ENCODE measurements at regions not wholly inside any gene's neighbourhood (a gene's known extent, or its start where the extent isn't known, plus 50 kb on each side); places are given as distances from the start of the nearest gene placed in this dataset.

- H3K36me3 Mint-ChIP-seq, result peaks cover 3% of the 10 kb centered on the region
- peak overlapping the region in 1 of 4 donors; percentile 14 for H3K4me3 Mint-ChIP-seq
- peaks cover 55% of the 10 kb centered on the region for H3K27me3 Mint-ChIP-seq
- H3K27ac Mint-ChIP-seq, result peak overlapping the region in 1 of 3 donors; percentile 25
- peaks cover 0 to 5% (median 5%) of the 10 kb centered on the region in 3 donors for H3K9me3 Mint-ChIP-seq
- H3K4me1 Mint-ChIP-seq, result peaks cover 0 to 9% (median 8%) of the 10 kb centered on the region in 3 donors
Observed at GRCh38 chr5:175797521-175798038, 73.8 kb upstream of the CPLX2 start.

GRCh38 chr5:175798626-175799025, 72.8 kb upstream of the CPLX2 start:
- Mint-ChIP-seq H3K27ac (no peak overlapping the region), H3K36me3 (peaks cover 3% of the 10 kb centered on the region), H3K9me3 (peaks cover 0 to 5% (median 3%) of the 10 kb centered on the region in 3 donors), H3K4me3 (no peak overlapping the region), H3K4me1 (peaks cover 0 to 9% (median 8%) of the 10 kb centered on the region in 3 donors), H3K27me3 (peaks cover 54% of the 10 kb centered on the region)

GRCh38 chr5:175800656-175801081, 70.7 kb upstream of the CPLX2 start:
- peaks cover 0 to 4% (median 1%) of the 10 kb centered on the region in 3 donors for H3K9me3 Mint-ChIP-seq
- H3K27ac Mint-ChIP-seq, result no peak overlapping the region
- no peaks in the 10 kb centered on the region for H3K36me3 Mint-ChIP-seq
- peaks cover 0 to 9% (median 8%) of the 10 kb centered on the region in 3 donors for H3K4me1 Mint-ChIP-seq
- peaks cover 41% of the 10 kb centered on the region for H3K27me3 Mint-ChIP-seq
- H3K4me3 Mint-ChIP-seq, result peak overlapping the region in 1 of 4 donors; percentile 45

GRCh38 chr5:175802361-175802760, 69.0 kb upstream of the CPLX2 start:
- Mint-ChIP-seq H3K27me3 (peaks cover 38% of the 10 kb centered on the region), H3K36me3 (no peaks in the 10 kb centered on the region), H3K9me3 (peaks cover 0 to 2% (median 1%) of the 10 kb centered on the region in 3 donors), H3K4me3 (no peak overlapping the region), H3K4me1 (peaks cover 0 to 8% (median 7%) of the 10 kb centered on the region in 3 donors), H3K27ac (no peak overlapping the region)

GRCh38 chr5:175803254-175803653, 68.1 kb upstream of the CPLX2 start:
- Mint-ChIP-seq H3K4me3 (no peak overlapping the region), H3K9me3 (peaks cover 0 to 2% (median 1%) of the 10 kb centered on the region in 3 donors), H3K27me3 (peaks cover 34% of the 10 kb centered on the region), H3K27ac (no peak overlapping the region), H3K36me3 (no peaks in the 10 kb centered on the region), H3K4me1 (no peaks in the 10 kb centered on the region)

GRCh38 chr5:175803736-175804454, 67.5 kb upstream of the CPLX2 start:
- Mint-ChIP-seq H3K9me3 (peaks cover 0 to 2% (median 0%) of the 10 kb centered on the region in 3 donors), H3K4me1 (no peaks in the 10 kb centered on the region), H3K36me3 (no peaks in the 10 kb centered on the region), H3K4me3 (no peak overlapping the region), H3K27ac (no peak overlapping the region), H3K27me3 (peaks cover 31% of the 10 kb centered on the region)

- Mint-ChIP-seq H3K36me3 (no peaks in the 10 kb centered on the region), H3K4me3 (no peak overlapping the region), H3K27me3 (peaks cover 27% of the 10 kb centered on the region), H3K4me1 (no peaks in the 10 kb centered on the region), H3K27ac (no peak overlapping the region), H3K9me3 (peaks cover 0 to 2% (median 0%) of the 10 kb centered on the region in 3 donors)
Observed at GRCh38 chr5:175805256-175806011, 65.9 kb upstream of the CPLX2 start.

- Mint-ChIP-seq H3K4me3 (no peak overlapping the region), H3K9me3 (peaks cover 0 to 5% (median 0%) of the 10 kb centered on the region in 3 donors), H3K27ac (no peak overlapping the region), H3K36me3 (no peaks in the 10 kb centered on the region), H3K4me1 (no peaks in the 10 kb centered on the region), H3K27me3 (peaks cover 13% of the 10 kb centered on the region)
Observed at GRCh38 chr5:175808711-175809110, 62.7 kb upstream of the CPLX2 start.

GRCh38 chr5:175809531-175810121, 61.8 kb upstream of the CPLX2 start:
- Mint-ChIP-seq H3K4me1 (no peaks in the 10 kb centered on the region), H3K27me3 (peaks cover 13% of the 10 kb centered on the region), H3K27ac (no peak overlapping the region), H3K36me3 (no peaks in the 10 kb centered on the region), H3K9me3 (peaks cover 0 to 5% (median 0%) of the 10 kb centered on the region in 3 donors), H3K4me3 (no peak overlapping the region)

GRCh38 chr5:175810457-175810856, 60.9 kb upstream of the CPLX2 start:
- Mint-ChIP-seq H3K36me3 (no peaks in the 10 kb centered on the region), H3K4me3 (no peak overlapping the region), H3K4me1 (no peaks in the 10 kb centered on the region), H3K27me3 (peaks cover 13% of the 10 kb centered on the region), H3K27ac (no peak overlapping the region), H3K9me3 (peaks cover 0 to 5% (median 0%) of the 10 kb centered on the region in 3 donors)

GRCh38 chr5:175811589-175811988, 59.8 kb upstream of the CPLX2 start:
- H3K27me3 Mint-ChIP-seq, result peaks cover 10% of the 10 kb centered on the region
- no peak overlapping the region for H3K27ac Mint-ChIP-seq
- H3K4me1 Mint-ChIP-seq, result no peaks in the 10 kb centered on the region
- H3K9me3 Mint-ChIP-seq, result peaks cover 0 to 3% (median 0%) of the 10 kb centered on the region in 3 donors
- no peak overlapping the region for H3K4me3 Mint-ChIP-seq
- no peaks in the 10 kb centered on the region for H3K36me3 Mint-ChIP-seq

GRCh38 chr5:175813943-175814630, 57.3 kb upstream of the CPLX2 start:
- Mint-ChIP-seq H3K4me1 (no peaks in the 10 kb centered on the region), H3K27ac (no peak overlapping the region), H3K9me3 (peaks cover 0 to 3% (median 0%) of the 10 kb centered on the region in 3 donors), H3K36me3 (no peaks in the 10 kb centered on the region), H3K27me3 (peaks cover 3% of the 10 kb centered on the region), H3K4me3 (no peak overlapping the region)

- no peaks in the 10 kb centered on the region for H3K36me3 Mint-ChIP-seq
- H3K9me3 Mint-ChIP-seq, result peaks cover 0 to 3% (median 0%) of the 10 kb centered on the region in 3 donors
- H3K27me3 Mint-ChIP-seq, result no peaks in the 10 kb centered on the region
- no peak overlapping the region for H3K4me3 Mint-ChIP-seq
- no peaks in the 10 kb centered on the region for H3K4me1 Mint-ChIP-seq
- no peak overlapping the region for H3K27ac Mint-ChIP-seq
Observed at GRCh38 chr5:175814691-175815090, 56.7 kb upstream of the CPLX2 start.

GRCh38 chr5:175815126-175815913, 56.1 kb upstream of the CPLX2 start:
- Mint-ChIP-seq H3K4me1 (no peaks in the 10 kb centered on the region), H3K27me3 (peaks cover 2% of the 10 kb centered on the region), H3K9me3 (peaks cover 0 to 3% (median 0%) of the 10 kb centered on the region in 3 donors), H3K27ac (no peak overlapping the region), H3K4me3 (peak overlapping the region in 1 of 4 donors; percentile 75), H3K36me3 (no peaks in the 10 kb centered on the region)

Measured in IgD-negative memory B cell (primary cell).